Activated CD4-positive, alpha-beta T cell treated with anti-CD3 and anti-CD28 coated beads, Interleukin-10, Interleukin-2, amounts not matched to agents 100 ng/mL and 50 ng/mL, durations not matched to agents 16 hours and 8 hours (primary cell): ENCODE measurements at regions not wholly inside any gene's neighbourhood (a gene's known extent, or its start where the extent isn't known, plus 50 kb on each side); places are given as distances from the start of the nearest gene placed in this dataset.
"Not testable (repeated sequence)": the region's sequence is repeated elsewhere in the genome, so short reads cannot be mapped to it uniquely, and the experiment has no call there.

Experiments used
- DNase-seq: peaks from one replicate; pipeline ENCODE4 v3.0.0-alpha.2; 2020

- no peak for DNase-seq
These were observed 161.7 kb upstream of the CDH5 start for GRCh38 chr16:66204756-66205155.

- no peak for DNase-seq
These were observed 163.0 kb upstream of the CDH5 start for GRCh38 chr16:66203476-66203875.

GRCh38 chr16:66199189-66199588 lies 167.3 kb upstream of the CDH5 start:
- DNase-seq = no peak

GRCh38 chr16:66198641-66199040 lies 167.8 kb upstream of the CDH5 start:
- DNase-seq = no peak

- no peak for DNase-seq
These were observed 168.7 kb upstream of the CDH5 start for GRCh38 chr16:66197668-66198278.

- DNase-seq = no peak
These were observed 169.7 kb upstream of the CDH5 start for GRCh38 chr16:66196770-66197169.

DNA sequence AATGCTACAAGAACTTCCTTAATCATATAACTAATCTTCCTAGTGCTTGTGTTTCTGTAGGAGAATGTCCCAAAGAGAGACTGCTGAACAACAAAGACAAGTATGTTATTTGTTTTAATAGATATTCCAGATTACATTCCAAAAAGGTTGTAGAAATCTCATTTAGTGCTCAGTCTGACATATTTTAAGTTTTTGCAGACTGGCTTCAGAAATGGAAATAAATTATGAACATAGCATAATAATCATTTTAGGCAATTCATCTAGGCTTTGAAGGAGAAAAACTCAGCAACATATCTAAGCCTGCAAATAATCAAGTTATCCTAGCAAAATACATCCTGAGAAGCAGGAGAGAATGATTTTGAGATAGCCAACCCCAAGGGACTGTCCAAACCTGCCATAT lies 171.6 kb upstream of the CDH5 start:
- DNase-seq = no peak

DNA sequence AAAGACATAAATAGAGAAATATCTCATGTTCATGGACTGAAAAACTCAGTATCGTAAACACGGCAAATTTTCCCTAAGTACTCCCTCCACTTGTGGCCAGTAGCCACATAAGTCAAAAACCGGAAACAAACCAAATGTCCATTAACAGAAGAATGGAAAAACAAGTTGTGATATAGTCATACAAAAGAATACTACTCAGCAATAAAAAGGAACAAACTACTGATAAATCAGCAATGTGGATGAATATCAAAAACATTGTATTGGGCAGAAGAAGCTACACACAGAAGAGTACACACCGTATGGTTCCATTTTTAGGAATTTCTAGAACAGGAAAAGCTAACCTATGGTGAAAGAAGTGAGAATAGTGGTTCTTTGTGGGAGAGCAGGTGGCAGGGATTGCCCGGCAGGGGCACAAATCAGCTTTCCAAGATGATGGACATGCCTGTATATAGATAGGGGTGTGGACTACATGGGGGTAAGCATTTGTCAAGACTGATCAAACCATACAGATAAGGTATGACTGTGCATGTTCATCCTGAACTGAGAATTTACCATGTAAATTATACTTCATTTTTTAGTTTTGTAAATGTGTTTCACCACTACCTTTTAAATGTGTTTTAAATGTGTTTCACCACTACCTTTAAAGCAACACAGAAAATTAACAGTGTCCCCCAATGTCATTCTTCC lies 172.8 kb upstream of the CDH5 start:
- DNase-seq = no peak

GRCh38 chr16:66190411-66190810 lies 176.1 kb upstream of the CDH5 start:
- no peak for DNase-seq

DNA sequence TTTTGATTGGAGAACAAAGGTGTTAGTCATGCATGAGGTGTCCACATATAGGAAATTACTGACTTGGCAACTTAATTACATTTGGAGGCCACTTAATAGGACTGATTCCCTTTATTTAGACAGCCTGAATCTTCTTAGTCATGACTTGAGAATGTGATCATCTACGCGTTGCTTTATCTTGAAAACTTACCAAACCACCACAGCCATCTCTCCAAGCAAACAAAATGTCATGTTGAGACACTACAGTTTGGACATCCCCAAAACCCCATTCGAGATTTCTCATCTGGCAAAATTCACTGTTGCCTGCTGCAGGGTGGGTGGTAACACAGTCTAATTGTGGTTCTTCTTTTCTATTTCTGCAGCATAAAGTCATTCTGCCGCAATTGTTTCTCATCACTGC lies 176.5 kb upstream of the CDH5 start:
- DNase-seq = no peak

GRCh38 chr16:66188917-66189725 lies 177.4 kb upstream of the CDH5 start:
- no peak for DNase-seq

DNA sequence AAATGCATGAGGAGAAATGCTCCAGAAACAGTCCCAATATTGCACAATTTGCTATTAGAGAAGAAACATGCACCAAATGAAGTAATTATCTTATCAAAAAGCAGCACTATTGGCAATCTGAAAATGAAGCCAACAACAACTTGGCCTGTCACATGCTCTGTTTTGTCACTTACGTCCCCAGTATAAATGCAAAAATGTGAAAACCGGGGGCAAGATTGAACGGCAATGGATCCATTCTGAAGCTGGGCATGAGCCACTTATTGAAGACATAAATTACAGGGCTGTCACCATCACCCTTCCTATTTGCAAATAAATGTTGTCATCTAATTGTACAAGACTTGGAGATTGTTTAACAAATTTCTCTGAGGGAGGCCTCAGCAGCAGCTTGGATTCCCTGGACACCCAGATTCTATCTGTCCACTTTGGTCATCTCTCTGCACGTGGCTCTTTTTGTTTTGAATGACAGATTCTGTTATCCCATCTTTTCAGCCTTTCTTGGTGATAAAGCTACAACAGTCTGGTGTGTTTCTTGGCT lies 180.2 kb upstream of the CDH5 start:
- no peak for DNase-seq

DNA sequence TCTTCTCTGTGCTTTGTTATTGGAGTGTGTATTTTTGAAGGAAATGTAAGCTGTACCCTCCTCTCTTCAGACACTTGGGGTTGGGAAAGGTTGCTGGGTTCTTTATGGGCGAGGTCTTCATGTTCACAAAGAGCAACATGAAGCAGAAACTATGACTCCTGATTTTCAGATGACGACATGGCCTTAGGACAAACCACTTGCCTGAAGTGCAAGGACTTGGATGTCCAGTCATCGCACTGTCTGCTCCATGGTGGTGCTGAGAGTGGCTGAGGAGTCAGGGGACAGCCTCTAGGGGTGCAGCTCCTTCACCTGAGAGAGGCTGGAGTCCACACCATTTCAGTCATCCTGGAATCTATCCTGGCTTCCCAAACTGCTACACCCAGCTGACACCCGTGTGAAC lies 183.9 kb upstream of the CDH5 start:
- no peak for DNase-seq

GRCh38 chr16:66176731-66177130 lies 189.8 kb upstream of the CDH5 start:
- no peak for DNase-seq

- no peak for DNase-seq
These were observed 190.4 kb upstream of the CDH5 start for GRCh38 chr16:66176111-66176510.

- no peak for DNase-seq
These were observed 190.9 kb upstream of the CDH5 start for GRCh38 chr16:66175636-66176035.

GRCh38 chr16:66175058-66175457 lies 191.4 kb upstream of the CDH5 start:
- no peak for DNase-seq

GRCh38 chr16:66173796-66174195 lies 192.7 kb upstream of the CDH5 start:
- not testable (repeated sequence) for DNase-seq

DNA sequence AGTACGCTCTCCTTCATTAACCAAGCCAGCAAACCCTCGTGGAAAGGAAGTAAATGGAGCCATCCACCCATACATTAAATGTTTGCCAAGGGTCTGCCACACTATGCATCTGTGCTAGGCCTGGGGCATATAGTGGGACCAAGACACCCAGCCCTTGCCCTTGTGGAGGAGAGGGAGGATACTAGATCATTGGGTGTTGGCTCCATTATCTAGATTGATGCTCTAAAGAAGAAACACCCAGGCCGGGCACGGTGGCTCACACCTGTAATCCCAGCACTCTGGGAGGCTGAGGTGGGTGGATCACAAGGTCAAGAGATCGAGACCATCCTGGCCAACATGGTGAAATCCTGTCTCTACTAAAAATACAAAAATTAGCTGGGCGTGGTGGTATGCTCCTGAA lies 193.3 kb upstream of the CDH5 start:
- DNase-seq = not testable (repeated sequence)

GRCh38 chr16:66172463-66172862 lies 194.0 kb upstream of the CDH5 start:
- DNase-seq = no peak

DNA sequence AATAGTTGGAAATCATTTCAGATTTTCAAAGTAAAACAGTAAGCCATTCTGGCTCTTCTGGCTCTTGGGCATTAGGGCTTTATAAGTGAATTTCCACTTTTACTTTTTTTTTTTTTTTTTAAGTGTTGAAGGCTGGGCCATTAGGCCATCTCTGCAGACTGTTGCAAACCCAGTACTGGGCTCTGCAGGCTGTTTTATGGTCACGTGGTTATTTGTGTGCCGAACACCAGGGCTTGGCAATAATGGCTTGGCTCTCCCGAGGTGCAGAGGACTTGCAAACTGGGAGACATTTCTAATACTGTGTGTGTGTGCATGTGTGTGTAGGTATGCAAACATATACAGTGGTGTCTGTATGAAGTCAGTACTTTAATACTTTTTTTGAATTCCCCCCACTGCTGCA lies 194.9 kb upstream of the CDH5 start:
- DNase-seq = no peak

DNA sequence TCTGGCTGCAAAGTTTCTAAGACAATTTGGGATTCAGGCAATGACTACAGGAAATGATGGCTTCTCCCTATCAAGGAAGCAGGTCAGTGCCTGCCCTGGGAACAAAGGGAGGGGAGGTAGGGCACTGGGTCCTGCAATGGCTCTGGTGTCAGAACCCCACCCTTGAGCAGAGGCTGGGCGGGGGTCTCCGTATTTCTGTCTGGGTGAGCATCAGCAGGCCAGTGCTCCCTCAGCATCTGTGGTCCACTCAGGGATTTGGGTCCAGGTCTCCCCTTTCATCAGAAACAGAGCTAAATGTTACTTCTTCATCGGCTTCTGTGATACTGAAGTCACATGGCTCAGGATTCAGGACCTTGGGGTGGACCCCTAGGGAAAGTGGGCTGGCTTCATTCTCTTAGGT lies 195.5 kb upstream of the CDH5 start:
- no peak for DNase-seq

DNA sequence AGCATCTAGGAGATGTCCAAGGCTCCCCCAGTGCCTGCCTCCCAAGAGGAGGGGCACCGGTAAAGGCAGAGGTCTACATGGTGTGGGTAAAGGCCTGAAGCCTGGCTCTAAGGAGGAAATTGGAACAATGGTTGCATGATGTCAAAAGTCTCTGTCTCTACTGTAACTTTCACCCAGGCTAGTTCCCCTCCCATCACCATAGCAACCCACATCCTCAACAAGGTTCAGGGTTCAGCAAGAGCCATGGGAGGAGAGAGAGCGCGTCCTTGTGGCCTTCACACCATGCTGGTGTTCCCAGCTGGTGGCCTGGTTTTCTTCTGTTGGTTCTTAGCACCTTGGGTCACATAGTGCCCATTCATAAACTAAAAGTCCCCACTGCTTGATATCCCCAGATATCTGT lies 196.7 kb upstream of the CDH5 start:
- DNase-seq = no peak

DNA sequence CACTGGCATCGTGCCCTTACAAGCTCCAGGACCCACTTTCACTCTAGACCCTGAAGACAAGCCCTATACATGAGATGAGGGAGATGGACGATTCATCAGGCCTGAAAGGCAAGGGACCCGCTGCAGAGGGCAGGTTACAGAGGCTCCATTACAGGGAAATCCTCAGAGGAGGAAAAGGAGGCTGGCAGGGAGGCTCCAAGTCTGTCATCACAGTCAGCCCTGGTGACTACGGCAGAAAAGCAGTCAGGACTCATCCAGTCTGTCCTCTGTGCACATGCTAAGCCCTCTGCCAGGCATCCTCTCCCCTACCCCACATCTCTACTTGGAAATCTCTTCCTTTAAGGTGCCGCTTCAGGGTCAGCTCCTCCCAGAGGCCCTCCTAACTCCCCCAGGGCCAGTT lies 197.7 kb upstream of the CDH5 start:
- no peak for DNase-seq
